Activated T-helper 2 cell treated with anti-CD3 and anti-CD28 coated beads, Interferon-gamma antibody, Interleukin-2, Interleukin-4, amounts not matched to agents 10 μg/mL and 5 μg/mL and 100 μg/mL, durations not matched to agents 14 hours and 24 hours and 36 hours (primary cell): ENCODE measurements at regions not wholly inside any gene's neighbourhood (a gene's known extent, or its start where the extent isn't known, plus 50 kb on each side); places are given as distances from the start of the nearest gene placed in this dataset.

Experiments
- DNase-seq: peaks from one replicate; pipeline ENCODE4 v3.0.0; 2021; ENCODE audit warnings: low spot score
- H3K27ac Mint-ChIP-seq: one replicate; pipeline ENCODE4 v1.8.0; 2021; ENCODE audit warnings: mixed read lengths
- H3K27me3 Mint-ChIP-seq: one replicate; pipeline ENCODE4 v1.8.0; 2021; ENCODE audit warnings: low read depth, mixed read lengths
- H3K36me3 Mint-ChIP-seq: one replicate; pipeline ENCODE4 v1.8.0; 2021; ENCODE audit warnings: low read depth, mixed read lengths
- H3K4me1 Mint-ChIP-seq: one replicate; pipeline ENCODE4 v1.8.0; 2021; ENCODE audit warnings: low read depth, mixed read lengths
- H3K4me3 Mint-ChIP-seq: one replicate; pipeline ENCODE4 v1.8.0; 2021; ENCODE audit warnings: low read depth, mild to moderate bottlenecking, moderate library complexity, mixed read lengths
- H3K9me3 Mint-ChIP-seq: one replicate; pipeline ENCODE4 v1.8.0; 2021; ENCODE audit warnings: mixed read lengths
- intact Hi-C: fragments of 100-400 bp; cut with micrococcal nuclease; formaldehyde crosslinking; loops from one replicate; pipeline ENCODE4 v1.15.1; 2023

DNA sequence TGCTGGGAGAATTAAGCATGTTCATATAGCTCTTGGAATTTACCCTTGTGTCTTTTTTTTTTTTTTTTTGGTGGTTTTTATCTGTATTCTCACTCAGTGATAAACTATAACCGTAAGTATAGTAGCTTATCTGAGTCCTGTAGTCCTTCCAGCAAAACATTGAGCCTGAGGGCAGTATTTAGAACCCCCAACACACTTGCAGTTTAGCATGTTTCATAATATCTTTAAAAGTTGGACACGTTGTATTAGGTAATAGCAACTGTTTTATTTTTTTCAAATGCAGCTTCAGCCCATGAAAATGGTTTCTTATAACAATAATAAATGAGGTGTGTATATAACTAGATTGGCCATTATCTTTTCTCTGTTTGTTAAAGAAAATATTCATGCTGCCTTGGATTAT is 603.5 kb upstream of the HS6ST1 start:
- intact Hi-C loops = no loop called here
- no peak for DNase-seq
- H3K4me3 Mint-ChIP-seq = no peak overlapping the region
- H3K36me3 Mint-ChIP-seq = no peaks in the 10 kb centered on the region
- H3K4me1 Mint-ChIP-seq = no peaks in the 10 kb centered on the region
- H3K27me3 Mint-ChIP-seq = no peaks in the 10 kb centered on the region
- no peak overlapping the region for H3K27ac Mint-ChIP-seq
- peaks cover 6% of the 10 kb centered on the region for H3K9me3 Mint-ChIP-seq

DNA sequence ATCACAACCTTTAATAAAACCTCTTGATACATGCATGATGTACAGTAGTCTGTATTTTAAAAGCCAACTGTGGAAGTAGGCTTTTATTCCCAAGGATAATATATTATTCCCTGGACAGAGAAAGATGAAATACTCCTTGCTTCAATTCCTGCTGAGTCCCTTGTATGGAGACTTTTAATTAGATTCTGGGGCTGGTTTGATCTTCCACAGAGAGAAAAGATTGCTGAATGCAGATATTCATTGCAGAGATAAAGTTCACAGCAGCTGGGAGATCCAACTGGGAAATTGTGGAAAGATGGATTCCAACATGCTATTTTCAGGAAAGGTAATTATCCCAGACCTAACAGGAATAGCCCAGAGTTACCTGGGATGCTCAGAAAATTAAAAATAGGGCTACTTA is 607.0 kb upstream of the HS6ST1 start:
- Mint-ChIP-seq H3K9me3 (no peaks in the 10 kb centered on the region), H3K27me3 (no peaks in the 10 kb centered on the region), H3K4me3 (no peak overlapping the region), H3K36me3 (no peaks in the 10 kb centered on the region), H3K27ac (no peak overlapping the region), H3K4me1 (no peaks in the 10 kb centered on the region)
- DNase-seq = no peak
- intact Hi-C loops = no loop called here

DNA sequence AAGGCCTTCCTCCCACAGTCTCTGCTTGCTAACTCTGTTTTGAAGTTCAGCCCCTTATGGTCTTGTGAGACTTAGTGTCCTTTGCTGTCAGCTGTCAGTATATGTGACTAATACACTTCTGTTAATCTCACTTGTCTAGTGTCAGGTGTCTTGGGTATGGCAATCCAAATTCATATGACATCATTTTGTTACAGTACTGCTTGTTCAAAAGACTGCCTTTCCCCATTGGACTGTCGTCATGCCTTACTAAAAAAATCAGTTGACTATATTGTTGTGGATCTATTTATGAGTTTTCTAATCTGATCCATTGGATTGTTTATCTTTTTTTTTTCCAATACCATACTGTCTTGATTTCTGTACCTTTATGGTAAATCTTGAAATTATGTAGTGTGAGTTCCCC is 611.4 kb upstream of the HS6ST1 start:
- Mint-ChIP-seq H3K27ac (no peak overlapping the region), H3K4me3 (no peak overlapping the region), H3K4me1 (no peaks in the 10 kb centered on the region), H3K27me3 (peaks cover 2% of the 10 kb centered on the region), H3K36me3 (no peaks in the 10 kb centered on the region), H3K9me3 (no peaks in the 10 kb centered on the region)
- DNase-seq = no peak
- intact Hi-C loops = no loop called here

DNA sequence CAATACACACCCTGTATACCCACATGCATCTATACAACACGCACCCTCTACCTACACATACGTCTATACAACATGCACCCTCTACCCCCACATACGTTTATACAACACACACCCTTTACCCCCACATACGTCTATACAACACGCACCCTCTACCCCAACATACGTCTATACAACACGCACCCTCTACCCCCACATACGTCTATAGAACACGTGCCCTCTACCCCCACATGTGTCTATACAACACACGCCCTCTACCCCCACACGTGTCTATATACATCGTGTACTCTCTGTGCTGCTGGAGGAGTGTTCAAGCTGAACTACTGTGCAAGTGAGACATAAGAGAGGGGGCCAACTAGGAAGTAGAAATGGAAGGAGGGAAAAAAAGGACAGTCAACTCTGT is 621.7 kb upstream of the HS6ST1 start:
- intact Hi-C loops = no loop called here
- Mint-ChIP-seq H3K4me3 (no peak overlapping the region), H3K9me3 (no peaks in the 10 kb centered on the region), H3K27me3 (no peaks in the 10 kb centered on the region), H3K4me1 (no peaks in the 10 kb centered on the region), H3K27ac (no peak overlapping the region), H3K36me3 (no peaks in the 10 kb centered on the region)
- no peak for DNase-seq

DNA sequence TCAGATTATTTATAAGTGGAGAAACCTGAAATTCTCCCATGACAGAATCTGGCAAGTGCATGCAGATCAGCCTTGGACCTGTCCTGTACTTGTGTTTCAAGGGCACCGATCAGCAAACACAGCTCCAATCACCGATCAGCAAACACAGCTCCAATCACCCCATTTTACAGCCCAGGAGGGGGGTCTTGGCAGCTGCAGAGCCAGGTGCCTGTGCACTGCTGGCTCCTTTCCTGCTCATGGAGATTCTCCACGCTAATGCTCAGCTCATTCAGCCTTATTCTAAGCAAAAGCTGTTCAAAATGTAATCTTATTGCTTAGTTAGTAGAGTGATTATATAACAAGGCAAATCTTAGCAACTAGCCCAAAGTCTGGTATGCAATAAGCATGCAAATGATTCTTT is 623.1 kb upstream of the HS6ST1 start:
- intact Hi-C loops = no loop called here

DNA sequence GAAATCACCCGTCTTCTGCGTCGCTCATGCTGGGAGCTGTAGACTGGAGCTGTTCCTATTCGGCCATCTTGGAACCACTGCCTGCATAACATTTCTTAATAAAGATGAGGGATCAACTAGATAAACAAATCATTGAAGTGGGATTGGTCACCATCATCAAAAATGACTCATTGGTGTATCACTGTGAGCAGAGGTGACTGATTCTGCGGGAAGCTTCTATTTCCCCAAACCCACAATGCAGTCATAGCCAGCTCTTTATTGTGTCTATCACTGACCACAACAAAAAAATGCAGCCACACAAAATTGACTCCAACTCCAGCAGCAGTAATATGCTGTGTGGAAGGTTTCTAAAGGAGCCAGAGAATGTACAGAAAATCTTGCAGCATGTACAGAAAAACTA is 630.7 kb upstream of the HS6ST1 start:
- intact Hi-C loops = no loop called here

More for the DNA sequence above, 623.1 kb upstream of the HS6ST1 start:
- Mint-ChIP-seq H3K9me3 (no peaks in the 10 kb centered on the region), H3K27me3 (no peaks in the 10 kb centered on the region), H3K4me1 (no peaks in the 10 kb centered on the region), H3K27ac (no peak overlapping the region), H3K4me3 (no peak overlapping the region), H3K36me3 (no peaks in the 10 kb centered on the region)
- DNase-seq = no peak

DNA sequence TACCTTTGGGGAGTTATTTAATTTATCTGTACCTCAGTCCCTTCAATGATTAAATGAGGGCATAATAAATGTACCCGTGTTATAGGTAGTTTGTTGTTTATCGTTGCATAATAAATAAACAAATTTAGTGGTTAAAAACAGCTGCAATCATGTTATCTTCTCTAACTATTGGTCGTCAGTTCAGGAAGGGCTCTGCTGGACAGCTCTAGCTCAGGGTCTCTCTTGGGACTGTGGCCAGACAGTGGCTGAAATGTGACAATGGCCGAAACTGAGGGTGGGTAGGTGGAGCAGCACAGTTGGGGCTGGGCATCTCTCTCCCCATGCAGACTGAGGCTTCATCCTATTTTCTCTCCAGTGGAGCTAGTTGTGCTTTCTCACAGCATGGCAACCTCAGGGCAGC is 632.1 kb upstream of the HS6ST1 start:
- intact Hi-C loops = no loop called here
- DNase-seq = no peak
- no peaks in the 10 kb centered on the region for H3K4me1 Mint-ChIP-seq
- H3K36me3 Mint-ChIP-seq = no peaks in the 10 kb centered on the region
- H3K9me3 Mint-ChIP-seq = peaks cover 3% of the 10 kb centered on the region
- H3K4me3 Mint-ChIP-seq = no peak overlapping the region
- H3K27me3 Mint-ChIP-seq = no peaks in the 10 kb centered on the region
- H3K27ac Mint-ChIP-seq = no peak overlapping the region

More for the DNA sequence above, 630.7 kb upstream of the HS6ST1 start:
- no peak overlapping the region for H3K27ac Mint-ChIP-seq
- DNase-seq = no peak
- H3K36me3 Mint-ChIP-seq = no peaks in the 10 kb centered on the region
- H3K4me3 Mint-ChIP-seq = no peak overlapping the region
- peaks cover 3% of the 10 kb centered on the region for H3K9me3 Mint-ChIP-seq
- H3K4me1 Mint-ChIP-seq = no peaks in the 10 kb centered on the region
- H3K27me3 Mint-ChIP-seq = no peaks in the 10 kb centered on the region

DNA sequence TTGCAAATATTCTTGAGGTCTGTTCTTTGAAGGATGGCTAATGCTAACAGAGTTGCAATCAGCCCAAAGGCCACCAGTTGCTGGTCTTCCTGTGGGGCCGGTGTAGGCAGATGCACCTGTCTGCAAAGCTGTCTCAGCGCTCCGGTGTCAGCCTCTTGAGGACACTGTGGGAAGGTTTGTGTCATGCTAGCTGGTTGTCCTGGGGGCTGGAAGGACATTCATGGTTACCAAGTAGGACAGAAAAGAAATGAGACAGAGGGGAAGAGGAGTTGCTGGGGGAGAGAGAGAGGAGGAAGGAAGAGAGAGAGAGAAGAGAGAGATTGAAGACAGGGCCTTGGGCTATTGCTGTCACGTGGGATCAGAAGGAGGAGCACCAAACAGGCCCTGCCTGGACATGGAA is 639.6 kb upstream of the HS6ST1 start:
- no peak for DNase-seq
- H3K36me3 Mint-ChIP-seq = no peaks in the 10 kb centered on the region
- intact Hi-C loops = no loop called here
- no peak overlapping the region for H3K27ac Mint-ChIP-seq
- H3K9me3 Mint-ChIP-seq = no peaks in the 10 kb centered on the region
- no peaks in the 10 kb centered on the region for H3K27me3 Mint-ChIP-seq
- H3K4me3 Mint-ChIP-seq = no peak overlapping the region
- H3K4me1 Mint-ChIP-seq = no peaks in the 10 kb centered on the region

DNA sequence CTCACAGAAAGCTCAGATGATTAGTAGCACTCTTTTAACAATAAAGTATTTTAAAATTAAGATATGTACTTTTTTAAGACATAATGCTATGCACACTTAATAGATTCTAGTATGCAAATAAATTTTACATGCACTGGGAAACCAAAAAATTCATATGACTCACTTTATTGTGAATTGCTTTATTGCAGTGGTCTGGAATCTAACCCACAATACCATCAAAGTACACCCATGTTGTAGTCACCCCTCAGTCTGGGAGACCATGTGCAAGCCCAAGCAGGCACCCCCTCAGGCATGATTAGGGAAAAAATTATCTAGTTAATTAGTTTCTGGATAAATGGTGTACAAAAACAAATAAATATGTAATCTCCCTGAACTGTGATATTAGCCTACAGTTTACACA is 649.0 kb upstream of the HS6ST1 start:
- no peak for DNase-seq
- no peaks in the 10 kb centered on the region for H3K9me3 Mint-ChIP-seq
- H3K4me3 Mint-ChIP-seq = no peak overlapping the region
- intact Hi-C loops = no loop called here
- peaks cover 2% of the 10 kb centered on the region for H3K4me1 Mint-ChIP-seq
- no peak overlapping the region for H3K27ac Mint-ChIP-seq
- H3K27me3 Mint-ChIP-seq = no peaks in the 10 kb centered on the region
- no peaks in the 10 kb centered on the region for H3K36me3 Mint-ChIP-seq

DNA sequence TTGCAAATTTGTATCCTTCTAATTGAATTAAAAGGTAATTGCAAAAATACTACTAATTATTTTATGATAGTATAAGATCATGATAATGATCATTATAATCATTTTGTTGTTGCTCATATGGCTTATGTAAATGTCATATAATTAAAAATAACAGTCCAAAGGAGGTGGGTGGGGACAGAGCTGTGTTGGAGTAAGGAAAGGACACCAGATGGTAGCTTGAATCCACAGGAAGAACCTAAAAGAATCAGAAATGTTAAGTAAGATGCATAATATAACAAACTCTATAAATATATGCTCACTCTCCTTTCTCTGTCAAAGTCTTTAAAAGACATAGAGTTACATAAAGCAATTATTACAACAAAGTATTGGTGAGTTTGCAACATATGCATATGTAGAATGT is 650.7 kb upstream of the HS6ST1 start:
- H3K27me3 Mint-ChIP-seq = no peaks in the 10 kb centered on the region
- intact Hi-C loops = no loop called here
- H3K27ac Mint-ChIP-seq = no peak overlapping the region
- no peak overlapping the region for H3K4me3 Mint-ChIP-seq
- DNase-seq = no peak
- H3K4me1 Mint-ChIP-seq = peaks cover 2% of the 10 kb centered on the region
- no peaks in the 10 kb centered on the region for H3K9me3 Mint-ChIP-seq
- no peaks in the 10 kb centered on the region for H3K36me3 Mint-ChIP-seq

DNA sequence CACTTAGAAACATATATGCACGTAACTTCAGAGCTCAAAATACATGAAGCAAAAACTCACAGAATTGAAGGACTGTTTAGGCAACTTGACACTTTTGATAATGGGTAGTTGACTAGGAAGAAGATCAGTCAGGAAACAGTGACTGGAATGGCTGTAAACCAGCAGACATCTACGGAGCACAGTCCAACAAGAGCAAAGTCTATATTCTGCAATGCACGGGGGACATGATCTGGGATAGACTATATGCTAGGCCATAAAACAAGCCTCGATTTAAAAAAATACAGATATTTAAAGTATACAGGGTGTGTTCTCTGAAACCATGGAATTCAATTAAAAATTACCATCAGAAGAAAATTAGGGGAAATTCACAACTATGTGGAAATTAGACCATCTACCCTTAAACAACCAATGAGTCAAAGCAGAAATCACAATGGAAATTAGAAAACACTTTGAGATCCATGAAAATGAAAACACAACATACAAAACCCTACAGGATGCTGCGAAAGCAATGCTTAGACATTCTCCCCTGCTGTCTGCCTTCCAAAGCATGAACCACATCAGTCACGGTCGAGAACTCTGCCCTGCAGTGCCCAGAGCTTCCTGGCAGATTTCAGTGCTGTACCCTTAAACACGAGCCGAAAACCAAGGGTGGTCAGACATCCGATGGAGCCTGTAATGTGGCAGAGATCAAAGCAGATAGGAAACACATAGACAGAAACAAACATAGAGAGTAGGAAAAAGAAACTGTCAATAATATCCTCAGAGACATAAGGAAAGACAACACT is 651.9 kb upstream of the HS6ST1 start:
- H3K4me1 Mint-ChIP-seq = peaks cover 2% of the 10 kb centered on the region
- no peak for DNase-seq
- no peaks in the 10 kb centered on the region for H3K27me3 Mint-ChIP-seq
- H3K4me3 Mint-ChIP-seq = no peak overlapping the region
- no peaks in the 10 kb centered on the region for H3K9me3 Mint-ChIP-seq
- intact Hi-C loops = no loop called here
- no peak overlapping the region for H3K27ac Mint-ChIP-seq
- H3K36me3 Mint-ChIP-seq = no peaks in the 10 kb centered on the region

DNA sequence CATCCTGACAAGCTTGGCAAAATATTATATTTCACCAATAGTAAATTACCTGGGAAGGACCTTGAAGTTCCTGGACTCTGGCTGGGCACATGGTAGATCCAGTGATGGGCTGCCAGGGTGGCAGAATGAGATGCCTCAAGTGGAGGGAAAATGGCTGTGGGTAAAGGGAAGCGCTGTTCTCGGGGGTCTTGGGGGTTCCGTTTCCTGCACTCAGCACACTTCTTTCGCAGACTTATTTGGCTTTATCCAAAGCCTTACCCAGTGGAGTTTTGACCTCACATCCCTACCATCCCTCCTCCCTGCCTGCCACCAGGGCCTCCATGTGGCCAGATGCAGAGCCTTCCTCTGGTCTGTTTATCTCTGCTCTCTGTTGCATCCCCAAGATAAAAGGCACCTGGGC is 654.9 kb upstream of the HS6ST1 start:
- no peaks in the 10 kb centered on the region for H3K27me3 Mint-ChIP-seq
- peaks cover 2% of the 10 kb centered on the region for H3K4me1 Mint-ChIP-seq
- H3K36me3 Mint-ChIP-seq = no peaks in the 10 kb centered on the region
- DNase-seq = no peak
- intact Hi-C loops = no loop called here
- no peak overlapping the region for H3K27ac Mint-ChIP-seq
- no peaks in the 10 kb centered on the region for H3K9me3 Mint-ChIP-seq
- no peak overlapping the region for H3K4me3 Mint-ChIP-seq

DNA sequence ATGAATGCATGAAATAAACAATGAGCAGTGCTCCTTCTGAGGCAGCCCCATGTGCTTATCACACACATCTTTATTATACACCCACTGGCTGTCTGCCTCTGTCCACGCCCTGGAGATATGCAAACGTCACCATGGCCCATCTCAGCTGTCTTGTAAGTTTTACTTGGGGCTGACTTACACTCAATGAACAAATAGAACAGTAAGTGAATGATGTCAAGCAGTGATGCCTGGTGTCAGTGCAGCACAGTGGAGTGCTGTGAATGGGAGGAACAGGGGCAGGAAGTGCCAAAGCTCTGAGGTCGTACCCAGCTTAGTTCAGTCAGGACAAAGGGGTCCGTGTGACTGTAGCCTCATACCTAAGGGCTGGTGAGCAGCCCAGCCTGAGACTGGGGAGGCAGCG is 659.5 kb upstream of the HS6ST1 start:
- no peak overlapping the region for H3K4me3 Mint-ChIP-seq
- no peak for DNase-seq
- no peak overlapping the region for H3K27ac Mint-ChIP-seq
- no peaks in the 10 kb centered on the region for H3K36me3 Mint-ChIP-seq
- H3K27me3 Mint-ChIP-seq = no peaks in the 10 kb centered on the region
- no peaks in the 10 kb centered on the region for H3K9me3 Mint-ChIP-seq
- intact Hi-C loops = no loop called here
- no peaks in the 10 kb centered on the region for H3K4me1 Mint-ChIP-seq

DNA sequence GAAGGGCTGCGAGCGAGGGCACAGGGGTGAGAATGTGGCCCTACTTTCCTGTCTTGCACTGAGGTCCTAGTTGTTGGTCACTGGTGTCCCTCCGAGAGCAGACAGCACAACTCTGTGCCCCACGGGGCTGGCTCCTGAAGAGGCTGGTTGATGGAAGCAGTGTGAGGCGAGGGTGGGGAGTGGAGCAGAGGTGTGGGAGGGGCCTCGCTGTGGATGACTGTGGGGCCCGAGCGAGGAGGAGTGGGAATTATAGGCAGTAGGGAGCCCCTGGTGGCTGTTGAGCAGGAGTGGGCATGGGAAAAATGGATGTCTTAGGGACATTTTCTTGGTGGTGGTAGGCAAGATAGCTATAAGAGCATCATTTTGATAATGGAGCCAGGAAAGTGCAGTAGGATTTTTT is 660.5 kb upstream of the HS6ST1 start:
- no peaks in the 10 kb centered on the region for H3K9me3 Mint-ChIP-seq
- H3K4me1 Mint-ChIP-seq = no peaks in the 10 kb centered on the region
- no peaks in the 10 kb centered on the region for H3K27me3 Mint-ChIP-seq
- intact Hi-C loops = no loop called here
- no peak overlapping the region for H3K27ac Mint-ChIP-seq
- no peak overlapping the region for H3K4me3 Mint-ChIP-seq
- H3K36me3 Mint-ChIP-seq = no peaks in the 10 kb centered on the region
- DNase-seq = no peak
